HEK293T (cell line): ENCODE measurements at regions not wholly inside any gene's neighbourhood (a gene's known extent, or its start where the extent isn't known, plus 50 kb on each side); places are given as distances from the start of the nearest gene placed in this dataset.
"Not testable (repeated sequence)": the region's sequence is repeated elsewhere in the genome, so short reads cannot be mapped to it uniquely, and the experiment has no call there.

Experiments used
- CTCF ChIA-PET: fragments of 350-600 bp; formaldehyde crosslinking; extraction: SDS; loops from one replicate; lab custom pipeline; 2021; ENCODE audit warnings: antibody characterized with exemption, inconsistent platforms; lab: Yijun Ruan, JAX
- POLR2A ChIA-PET: fragments of 350-600 bp; formaldehyde crosslinking; extraction: SDS; loops from one replicate; lab custom pipeline; 2020; ENCODE audit warnings: antibody characterized with exemption, inconsistent platforms; lab: Yijun Ruan, JAX
- DNase-seq: peaks from one replicate; pipeline ENCODE4 v3.0.0; 2012; ENCODE audit warnings: mixed read lengths; ENCODE audit errors: extremely low spot score
- ARNT ChIP-seq: fragments of 450-650 bp; IDR thresholded peaks from 2 replicates; pipeline ENCODE4 v1.6.1; 2017; ENCODE audit warnings: mild to moderate bottlenecking
- BHLHE40 ChIP-seq: fragments of 450-650 bp; IDR thresholded peaks from 2 replicates; pipeline ENCODE4 v1.6.1; 2016; ENCODE audit warnings: mild to moderate bottlenecking, moderate library complexity, borderline replicate concordance
- CTBP1 ChIP-seq: fragments of 450-650 bp; IDR thresholded peaks from 2 replicates; pipeline ENCODE4 v1.6.1; 2016; ENCODE audit warnings: borderline replicate concordance
- ELF4 ChIP-seq: fragments of 450-650 bp; IDR thresholded peaks from 2 replicates; pipeline ENCODE4 v1.6.1; 2017; ENCODE audit warnings: antibody characterized with exemption
- FOXA1 ChIP-seq: fragments of 450-650 bp; IDR thresholded peaks from 2 replicates; pipeline ENCODE4 v1.6.1; 2016; ENCODE audit warnings: mild to moderate bottlenecking
- FOXK2 ChIP-seq: fragments of 450-650 bp; IDR thresholded peaks from 2 replicates; pipeline ENCODE4 v1.6.1; 2016; ENCODE audit warnings: mild to moderate bottlenecking
- FOXM1 ChIP-seq: fragments of 450-650 bp; IDR thresholded peaks from 2 replicates; pipeline ENCODE4 v1.6.1; 2017; ENCODE audit warnings: mild to moderate bottlenecking, borderline replicate concordance
- HDGF ChIP-seq: fragments of 450-650 bp; IDR thresholded peaks from 2 replicates; pipeline ENCODE4 v1.6.1; 2017; ENCODE audit warnings: antibody characterized with exemption, borderline replicate concordance
- L3MBTL2 ChIP-seq: fragments of 450-650 bp; conservative IDR thresholded peaks from 2 replicates; pipeline ENCODE4 v1.6.1; 2016; ENCODE audit warnings: mild to moderate bottlenecking
- LEF1 ChIP-seq: fragments of 450-650 bp; IDR thresholded peaks from 2 replicates; pipeline ENCODE4 v1.6.1; 2017; ENCODE audit warnings: mild to moderate bottlenecking, borderline replicate concordance
- NFRKB ChIP-seq: fragments of 450-650 bp; IDR thresholded peaks from 2 replicates; pipeline ENCODE4 v1.6.1; 2016; ENCODE audit warnings: mild to moderate bottlenecking, moderate library complexity
- SP1 ChIP-seq: fragments of 450-650 bp; IDR thresholded peaks from 2 replicates; pipeline ENCODE4 v1.6.1; 2017
- SUZ12 ChIP-seq: fragments of 450-650 bp; IDR thresholded peaks from 2 replicates; pipeline ENCODE4 v1.6.1; 2016; ENCODE audit warnings: mild to moderate bottlenecking
- TARDBP ChIP-seq: fragments of 450-650 bp; IDR thresholded peaks from 2 replicates; pipeline ENCODE4 v1.6.1; 2016
- ZNF384 ChIP-seq: fragments of 450-650 bp; IDR thresholded peaks from 2 replicates; pipeline ENCODE4 v1.6.1; 2016
- TF ChIP-seq, protein P1 (sequence below): fragments of 450-650 bp; IDR thresholded peaks from 2 replicates; pipeline ENCODE4 v1.6.1; 2016

DNA sequence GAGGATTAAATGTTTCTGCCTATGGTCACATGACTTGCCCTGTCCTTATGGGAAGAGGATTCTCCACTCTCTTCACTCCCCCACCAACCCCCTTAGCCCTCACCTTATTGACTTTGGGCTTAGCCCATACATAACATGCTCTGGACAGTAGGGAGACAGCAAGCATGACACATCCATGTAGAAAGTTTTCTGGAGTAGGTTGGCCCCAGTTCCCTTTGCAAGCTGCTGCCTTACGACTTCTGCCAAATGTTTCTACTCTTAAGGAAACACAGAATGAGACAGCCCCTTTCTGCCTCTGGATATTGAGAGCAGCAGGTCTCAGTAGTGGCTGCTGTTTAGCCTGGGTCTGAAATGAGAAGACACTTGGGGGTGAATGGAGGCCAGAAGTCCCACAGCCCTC lies 282.2 kb downstream of the MAP2K6 start:
- DNase-seq = no peak
- ChIA-PET POLR2A (no interaction called here), CTCF (no interaction called here)
- TF ChIP-seq NFRKB = no peak
- no peak for TF ChIP-seq LEF1
- TF ChIP-seq, protein P1, sequence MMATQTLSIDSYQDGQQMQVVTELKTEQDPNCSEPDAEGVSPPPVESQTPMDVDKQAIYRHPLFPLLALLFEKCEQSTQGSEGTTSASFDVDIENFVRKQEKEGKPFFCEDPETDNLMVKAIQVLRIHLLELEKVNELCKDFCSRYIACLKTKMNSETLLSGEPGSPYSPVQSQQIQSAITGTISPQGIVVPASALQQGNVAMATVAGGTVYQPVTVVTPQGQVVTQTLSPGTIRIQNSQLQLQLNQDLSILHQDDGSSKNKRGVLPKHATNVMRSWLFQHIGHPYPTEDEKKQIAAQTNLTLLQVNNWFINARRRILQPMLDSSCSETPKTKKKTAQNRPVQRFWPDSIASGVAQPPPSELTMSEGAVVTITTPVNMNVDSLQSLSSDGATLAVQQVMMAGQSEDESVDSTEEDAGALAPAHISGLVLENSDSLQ = no peak
- TF ChIP-seq ZNF384 = no peak
- no peak for TF ChIP-seq CTBP1
- no peak for TF ChIP-seq FOXM1
- no peak for TF ChIP-seq BHLHE40
- no peak for TF ChIP-seq ARNT
- TF ChIP-seq FOXK2 = no peak
- no peak for TF ChIP-seq ELF4

DNA sequence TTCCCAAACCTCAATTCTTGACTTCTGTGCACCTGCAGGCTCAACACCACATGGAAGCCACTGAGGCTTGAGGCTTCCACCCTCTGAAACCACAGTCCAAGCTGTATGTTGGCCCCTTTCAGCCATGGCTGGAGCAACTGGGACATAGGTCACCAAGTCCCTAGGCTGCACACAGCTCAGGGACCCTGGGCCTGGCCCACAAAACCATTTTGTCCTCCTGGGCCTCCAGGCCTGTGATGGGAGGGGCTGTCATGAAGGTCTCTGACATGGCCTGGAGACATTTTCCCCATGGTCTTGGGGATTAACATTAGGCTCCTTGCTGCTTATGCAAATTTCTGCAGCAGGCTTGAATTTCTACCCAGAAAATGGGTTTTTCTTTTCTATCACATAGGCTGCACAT lies 283.9 kb downstream of the MAP2K6 start:
- DNase-seq, CTCF ChIA-PET, POLR2A ChIA-PET: not testable (repeated sequence)

DNA sequence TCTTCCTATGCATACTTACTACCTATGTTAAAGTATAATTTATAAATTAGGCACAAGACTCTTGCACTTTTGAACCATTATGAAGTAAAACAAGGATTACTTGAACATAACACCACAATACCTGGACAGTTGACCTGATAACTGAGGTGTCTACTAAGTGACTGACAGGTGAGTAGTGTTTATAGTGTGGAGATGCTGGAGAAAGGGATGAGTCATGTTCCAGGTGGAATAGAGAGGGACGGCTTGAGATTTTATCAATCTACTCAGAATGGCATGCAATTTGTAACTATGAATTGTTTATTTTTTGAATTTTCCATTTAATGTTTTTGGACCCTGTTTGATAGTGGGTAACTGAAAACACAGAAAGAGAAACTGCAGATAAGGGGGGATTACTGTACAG lies 287.6 kb downstream of the MAP2K6 start:
- DNase-seq = no peak
- TF ChIP-seq FOXA1 (no peak), SUZ12 (no peak)
- POLR2A ChIA-PET = no interaction called here
- CTCF ChIA-PET = no interaction called here

DNA sequence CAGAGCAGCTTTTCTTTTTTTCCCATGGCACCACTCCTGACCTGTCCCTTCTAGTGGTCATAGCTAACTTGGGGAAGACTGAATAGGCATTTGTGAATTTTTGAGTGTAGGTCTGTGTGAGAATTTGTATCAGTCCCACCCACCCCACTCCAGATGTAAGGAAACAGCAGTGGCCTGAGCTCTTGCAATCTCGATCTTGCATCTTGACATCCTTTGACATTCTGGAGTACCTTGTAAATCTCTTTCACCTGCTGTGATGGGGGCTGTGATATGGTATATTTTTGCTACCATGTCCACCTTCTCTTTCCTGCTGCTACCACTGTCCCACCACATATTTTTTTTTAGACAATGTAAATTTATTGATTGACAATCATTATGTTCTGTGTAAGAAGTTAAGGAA lies 289.3 kb downstream of the MAP2K6 start:
- CTCF ChIA-PET = no interaction called here

DNA sequence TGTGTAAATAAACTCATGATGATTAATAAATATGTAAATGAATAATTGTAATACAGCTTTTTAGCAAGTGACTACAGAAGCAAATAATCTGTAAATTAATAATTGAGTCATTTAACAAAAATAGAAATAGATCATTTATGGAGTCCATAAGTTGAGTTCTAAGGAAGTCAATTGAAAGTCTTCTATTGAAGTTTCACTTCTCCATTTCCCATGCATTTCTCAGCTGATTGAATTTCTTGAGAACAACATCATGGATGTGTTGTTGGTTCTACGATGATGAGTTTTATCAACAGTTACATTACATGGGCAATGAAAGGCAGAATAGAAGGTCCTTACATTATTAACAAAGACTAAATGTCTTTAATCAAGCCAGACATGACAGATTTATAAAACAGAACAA lies 290.4 kb downstream of the MAP2K6 start:
- DNase-seq = no peak
- TF ChIP-seq ARNT (no peak), LEF1 (no peak), FOXK2 (no peak), HDGF (no peak), CTBP1 (no peak), ELF4 (no peak), FOXA1 (no peak), TARDBP (no peak), SP1 (no peak), SUZ12 (no peak), BHLHE40 (no peak), ZNF384 (no peak), L3MBTL2 (no peak), FOXM1 (no peak), NFRKB (no peak)
- TF ChIP-seq, protein P1 = no peak
- ChIA-PET POLR2A (no interaction called here), CTCF (no interaction called here)

More for the DNA sequence above, 289.3 kb downstream of the MAP2K6 start:
- POLR2A ChIA-PET = no interaction called here
- DNase-seq = no peak
- TF ChIP-seq FOXA1 (no peak), ZNF384 (no peak), ARNT (no peak), LEF1 (no peak), NFRKB (no peak), L3MBTL2 (no peak), SUZ12 (no peak)
- TF ChIP-seq, protein P1 = no peak

DNA sequence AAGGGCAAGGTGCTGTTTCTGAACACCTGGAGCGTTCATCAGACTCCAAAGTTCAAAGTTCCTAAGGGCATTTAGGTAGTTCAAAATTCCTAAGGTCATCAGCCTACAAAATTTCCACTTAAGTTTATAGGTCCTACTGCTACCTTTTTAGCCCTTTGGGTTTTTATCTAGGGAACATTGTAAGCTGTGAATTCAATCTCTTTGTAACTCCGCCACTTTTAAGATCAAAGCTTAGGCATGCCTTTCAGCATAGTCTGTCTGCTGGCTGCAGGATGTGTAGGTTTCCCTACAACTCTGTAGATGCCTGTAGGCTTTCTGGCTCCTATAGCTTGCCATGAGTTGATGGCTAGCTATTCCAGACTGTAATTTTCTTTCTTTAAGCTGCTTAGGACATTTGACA lies 291.6 kb downstream of the MAP2K6 start:
- ChIA-PET CTCF (no interaction called here), POLR2A (no interaction called here)
- no peak for DNase-seq
- TF ChIP-seq ZNF384 (no peak), CTBP1 (no peak), SUZ12 (no peak), HDGF (no peak), FOXK2 (no peak), L3MBTL2 (no peak), ELF4 (no peak), ARNT (no peak), LEF1 (no peak), SP1 (no peak), BHLHE40 (no peak), FOXA1 (no peak), FOXM1 (no peak)
- TF ChIP-seq, protein P1 = no peak

DNA sequence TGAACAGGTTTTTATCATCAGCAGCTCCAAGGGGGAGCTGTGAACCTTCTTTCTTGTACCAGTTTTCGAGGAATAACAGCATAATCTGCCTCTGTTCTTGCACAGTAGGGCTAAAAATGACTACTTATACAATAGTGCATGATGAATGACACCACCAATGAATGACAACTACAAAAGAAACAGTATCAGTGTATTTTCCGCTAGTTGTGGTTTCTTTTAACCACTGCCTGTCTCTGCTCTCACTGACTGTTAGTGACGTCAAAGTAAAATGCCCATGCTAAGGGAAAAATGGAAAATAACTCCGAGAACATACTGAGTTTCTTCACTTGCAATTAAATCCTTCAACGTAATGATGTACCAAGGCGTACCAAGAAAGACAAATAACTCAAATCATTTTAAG lies 294.9 kb downstream of the MAP2K6 start:
- POLR2A ChIA-PET = no interaction called here

More for the DNA sequence above, 294.9 kb downstream of the MAP2K6 start:
- CTCF ChIA-PET = interaction anchor here (0.6 kb wide), 1 partner anchor 196 kb away, joined by 3 read pairs; no protein-coding TSS in a partner anchor
- DNase-seq = no peak
- TF ChIP-seq NFRKB (no peak), BHLHE40 (no peak), ZNF384 (no peak), FOXA1 (no peak), L3MBTL2 (no peak), TARDBP (no peak), ARNT (no peak), ELF4 (no peak)
- TF ChIP-seq, protein P1 = no peak
